ENCODE measurements at regions not wholly inside any gene's neighbourhood (a gene's known extent, or its start where the extent isn't known, plus 50 kb on each side); places are given as distances from the start of the nearest gene placed in this dataset.

DNA sequence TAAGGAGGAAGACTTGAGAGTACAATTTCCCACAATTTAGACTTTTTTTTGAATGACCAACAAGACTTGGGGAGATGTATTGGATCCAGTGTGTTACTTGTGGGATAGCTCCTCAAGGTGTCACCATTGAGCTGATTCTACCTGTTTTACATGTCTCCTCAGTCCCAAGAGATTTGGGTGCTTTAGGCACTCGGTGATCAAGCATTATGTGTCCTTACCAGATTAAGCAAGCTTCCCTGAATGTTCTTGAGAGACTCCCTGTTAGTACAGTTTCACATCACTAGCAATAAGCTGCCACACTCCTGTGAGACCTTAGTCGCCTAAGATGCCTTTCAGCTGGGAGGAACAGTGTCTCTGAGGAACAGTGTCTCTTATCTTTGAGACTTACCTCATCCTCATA lies 384.3 kb upstream of the SYT4 start:
- TF ChIP-seq, protein P1, sequence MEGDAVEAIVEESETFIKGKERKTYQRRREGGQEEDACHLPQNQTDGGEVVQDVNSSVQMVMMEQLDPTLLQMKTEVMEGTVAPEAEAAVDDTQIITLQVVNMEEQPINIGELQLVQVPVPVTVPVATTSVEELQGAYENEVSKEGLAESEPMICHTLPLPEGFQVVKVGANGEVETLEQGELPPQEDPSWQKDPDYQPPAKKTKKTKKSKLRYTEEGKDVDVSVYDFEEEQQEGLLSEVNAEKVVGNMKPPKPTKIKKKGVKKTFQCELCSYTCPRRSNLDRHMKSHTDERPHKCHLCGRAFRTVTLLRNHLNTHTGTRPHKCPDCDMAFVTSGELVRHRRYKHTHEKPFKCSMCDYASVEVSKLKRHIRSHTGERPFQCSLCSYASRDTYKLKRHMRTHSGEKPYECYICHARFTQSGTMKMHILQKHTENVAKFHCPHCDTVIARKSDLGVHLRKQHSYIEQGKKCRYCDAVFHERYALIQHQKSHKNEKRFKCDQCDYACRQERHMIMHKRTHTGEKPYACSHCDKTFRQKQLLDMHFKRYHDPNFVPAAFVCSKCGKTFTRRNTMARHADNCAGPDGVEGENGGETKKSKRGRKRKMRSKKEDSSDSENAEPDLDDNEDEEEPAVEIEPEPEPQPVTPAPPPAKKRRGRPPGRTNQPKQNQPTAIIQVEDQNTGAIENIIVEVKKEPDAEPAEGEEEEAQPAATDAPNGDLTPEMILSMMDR (IDR thresholded peaks at IDR 0.05; ENCODE audit: control extremely low read depth, extremely low read depth): no peak
- Histone ChIP-seq H3K9ac (ENCODE audit: insufficient read depth in 1 of 2, low read length in 2 of 2) (no peak overlapping the region), H3K9me3 (ENCODE audit: control insufficient read depth in 4 of 4, insufficient read depth in 3 of 4, low read length in 3 of 4) (no peaks in the 10 kb centered on the region), H3K4me1 (ENCODE audit: control insufficient read depth in 5 of 5, insufficient read depth in 5 of 5, low read length in 5 of 5) (no peaks in the 10 kb centered on the region), H3K27ac (ENCODE audit: low read depth in 1 of 2, low read length in 1 of 2) (no peak overlapping the region), H3K36me3 (ENCODE audit: control insufficient read depth in 4 of 4, insufficient read depth in 4 of 4, low read length in 4 of 4) (no peaks in the 10 kb centered on the region), H3K4me3 (no peak overlapping the region), H3K27me3 (ENCODE audit: control insufficient read depth in 3 of 3, insufficient read depth in 3 of 3, low read length in 2 of 3) (no peaks in the 10 kb centered on the region)
- 28 to 78% methylated on average over 2 of the region's 2 CpGs for WGBS, 2 donors
- ATAC-seq (ENCODE audit: insufficient read depth, low FRiP score): no peak
- peak in 1 of 3 donors; percentile 43 for DNase-seq

DNA sequence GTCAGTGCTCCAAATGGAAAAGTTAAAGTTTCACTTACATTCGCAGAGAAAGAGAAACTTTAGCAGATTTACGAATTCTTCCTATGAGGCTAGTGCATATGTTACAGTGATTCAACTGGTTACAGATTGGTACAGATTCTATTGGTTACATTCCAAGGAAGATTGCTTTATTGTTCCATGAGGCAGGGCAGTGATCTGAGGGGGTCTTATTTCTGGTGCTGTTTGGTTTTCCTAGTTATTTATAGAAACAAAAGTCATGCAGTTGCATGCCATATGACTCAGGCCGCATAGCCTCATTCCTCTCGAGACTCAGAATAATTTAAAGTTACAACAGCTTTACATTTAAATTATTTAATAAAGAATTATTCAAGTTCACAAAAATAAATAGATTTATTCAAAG lies 385.4 kb upstream of the SYT4 start:
- TF ChIP-seq, protein P1 (IDR thresholded peaks at IDR 0.05; ENCODE audit: control extremely low read depth, extremely low read depth): no peak
- Histone ChIP-seq H3K4me3 (no peak overlapping the region), H3K36me3 (ENCODE audit: control insufficient read depth in 4 of 4, insufficient read depth in 4 of 4, low read length in 4 of 4) (no peaks in the 10 kb centered on the region), H3K4me1 (ENCODE audit: control insufficient read depth in 5 of 5, insufficient read depth in 5 of 5, low read length in 5 of 5) (no peaks in the 10 kb centered on the region), H3K9me3 (ENCODE audit: control insufficient read depth in 4 of 4, insufficient read depth in 3 of 4, low read length in 3 of 4) (no peaks in the 10 kb centered on the region), H3K9ac (ENCODE audit: insufficient read depth in 1 of 2, low read length in 2 of 2) (no peak overlapping the region), H3K27me3 (ENCODE audit: control insufficient read depth in 3 of 3, insufficient read depth in 3 of 3, low read length in 2 of 3) (no peaks in the 10 kb centered on the region), H3K27ac (ENCODE audit: low read depth in 1 of 2, low read length in 1 of 2) (no peak overlapping the region)
- DNase-seq (peak in 1 of 3 donors; percentile 3), ATAC-seq (ENCODE audit: insufficient read depth, low FRiP score) (no peak)
- WGBS, 2 donors: 86% methylated on average over 4 of the region's 4 CpGs

DNA sequence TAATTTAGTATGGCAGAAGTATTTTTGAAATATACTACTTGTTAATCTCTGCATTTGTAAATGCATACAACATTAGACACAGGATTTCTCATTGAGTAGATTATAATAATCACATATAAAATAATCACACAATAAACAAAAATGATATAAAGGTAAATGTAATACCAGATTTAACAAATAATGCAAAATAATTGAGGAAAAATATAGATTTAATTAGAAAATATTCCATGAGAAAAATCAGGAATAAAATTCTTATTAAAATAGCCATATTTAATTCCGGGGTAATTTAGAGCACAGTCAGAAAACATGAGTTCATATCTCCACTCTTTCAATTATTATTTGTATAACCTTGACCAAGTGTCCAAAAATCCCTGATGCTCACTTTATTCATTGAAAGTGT lies 385.9 kb upstream of the SYT4 start:
- 82 to 89% methylated on average over 1 of the region's 1 CpG for WGBS, 2 donors
- Histone ChIP-seq H3K27me3 (ENCODE audit: control insufficient read depth in 3 of 3, insufficient read depth in 3 of 3, low read length in 2 of 3) (no peaks in the 10 kb centered on the region), H3K9ac (ENCODE audit: insufficient read depth in 1 of 2, low read length in 2 of 2) (no peak overlapping the region), H3K9me3 (ENCODE audit: control insufficient read depth in 4 of 4, insufficient read depth in 3 of 4, low read length in 3 of 4) (no peaks in the 10 kb centered on the region), H3K4me1 (ENCODE audit: control insufficient read depth in 5 of 5, insufficient read depth in 5 of 5, low read length in 5 of 5) (no peaks in the 10 kb centered on the region), H3K27ac (ENCODE audit: low read depth in 1 of 2, low read length in 1 of 2) (no peak overlapping the region), H3K4me3 (no peak overlapping the region), H3K36me3 (ENCODE audit: control insufficient read depth in 4 of 4, insufficient read depth in 4 of 4, low read length in 4 of 4) (no peaks in the 10 kb centered on the region)
- ATAC-seq (ENCODE audit: insufficient read depth, low FRiP score): no peak
- TF ChIP-seq, protein P1 (IDR thresholded peaks at IDR 0.05; ENCODE audit: control extremely low read depth, extremely low read depth): no peak
- DNase-seq: no peak

DNA sequence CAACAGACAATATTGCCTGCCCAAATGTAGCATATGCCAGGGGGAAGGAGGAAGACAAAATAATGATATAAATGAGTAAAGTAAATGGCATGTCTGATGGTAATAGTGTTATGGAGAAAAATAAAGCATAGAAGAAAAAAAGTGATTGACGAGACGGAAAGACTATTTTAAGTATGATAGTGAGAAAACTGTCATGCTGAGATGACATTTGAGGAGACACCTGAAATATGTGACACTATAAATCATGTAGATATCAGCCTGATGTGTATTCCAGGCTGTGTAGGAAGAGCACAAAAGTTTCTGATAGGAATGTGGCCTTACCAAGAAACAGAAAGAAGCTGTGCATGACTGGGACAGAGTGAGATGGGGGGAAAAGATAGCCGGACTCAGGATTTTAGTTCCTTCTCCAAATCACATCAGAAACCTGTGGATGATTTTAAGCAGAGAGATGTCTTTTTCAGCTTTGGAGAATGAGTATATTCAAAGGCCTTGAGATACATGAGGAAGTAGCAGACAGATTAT lies 387.3 kb upstream of the SYT4 start:
- DNase-seq (no peak), ATAC-seq (ENCODE audit: insufficient read depth, low FRiP score) (no peak)
- H3K9ac ChIP-seq (ENCODE audit: insufficient read depth in 1 of 2, low read length in 2 of 2): no peak overlapping the region
- H3K36me3 ChIP-seq (ENCODE audit: control insufficient read depth in 4 of 4, insufficient read depth in 4 of 4, low read length in 4 of 4): no peaks in the 10 kb centered on the region
- 74 to 82% methylated on average over 3 of the region's 3 CpGs for WGBS, 2 donors
- TF ChIP-seq, protein P1 (IDR thresholded peaks at IDR 0.05; ENCODE audit: control extremely low read depth, extremely low read depth): no peak
- no peaks in the 10 kb centered on the region for H3K9me3 ChIP-seq (ENCODE audit: control insufficient read depth in 4 of 4, insufficient read depth in 3 of 4, low read length in 3 of 4)
- no peak overlapping the region for H3K4me3 ChIP-seq
- H3K27me3 ChIP-seq (ENCODE audit: control insufficient read depth in 3 of 3, insufficient read depth in 3 of 3, low read length in 2 of 3): no peaks in the 10 kb centered on the region
- no peak overlapping the region for H3K27ac ChIP-seq (ENCODE audit: low read depth in 1 of 2, low read length in 1 of 2)
- H3K4me1 ChIP-seq (ENCODE audit: control insufficient read depth in 5 of 5, insufficient read depth in 5 of 5, low read length in 5 of 5): no peaks in the 10 kb centered on the region

Measured in lung (tissue), 11 donors.